ENCODE measurements at regions not wholly inside any gene's neighbourhood (a gene's known extent, or its start where the extent isn't known, plus 50 kb on each side); places are given as distances from the start of the nearest gene placed in this dataset.

- TF ChIP-seq CTCF (IDR thresholded peaks at IDR 0.05) = no peak
- no peak for TF ChIP-seq POLR2A (IDR thresholded peaks at IDR 0.05)
Observed at GRCh38 chr12:97848051-97848450, 385.4 kb downstream of the RMST start.

All from Peyer's patch (tissue), 4 donors.